Central memory CD8-positive, alpha-beta T cell (primary cell): ENCODE measurements at regions not wholly inside any gene's neighbourhood (a gene's known extent, or its start where the extent isn't known, plus 50 kb on each side); places are given as distances from the start of the nearest gene placed in this dataset.

Source experiments
- ATAC-seq: fragments of 150-1000 bp; cut with Tn5 transposase; replicated peaks from 2 replicates; pipeline ENCODE4 v1.10.0; 2022; ENCODE audit warnings: mild to moderate bottlenecking, moderate FRiP score, moderate number of reproducible peaks; ENCODE audit not compliant: poor library complexity, severe bottlenecking; ENCODE audit errors: extremely low read depth
- DNase-seq, 2 donors: peaks; one replicate each; pipeline ENCODE4 v3.0.0; 2021; ENCODE audit warnings: low spot score in 2 of 2
- H3K27ac Mint-ChIP-seq: one replicate; pipeline ENCODE4 v1.8.0; 2022; ENCODE audit warnings: low read depth, mild to moderate bottlenecking, moderate library complexity, mixed read lengths
- H3K27me3 Mint-ChIP-seq: one replicate; pipeline ENCODE4 v1.8.0; 2022; ENCODE audit warnings: mixed read lengths
- H3K36me3 Mint-ChIP-seq: one replicate; pipeline ENCODE4 v1.8.0; 2022; ENCODE audit warnings: mild to moderate bottlenecking, moderate library complexity, mixed read lengths; ENCODE audit not compliant: insufficient read depth
- H3K4me1 Mint-ChIP-seq: one replicate; pipeline ENCODE4 v1.8.0; 2022; ENCODE audit warnings: mixed read lengths
- H3K4me3 Mint-ChIP-seq: one replicate; pipeline ENCODE4 v1.8.0; 2022; ENCODE audit warnings: mild to moderate bottlenecking, moderate library complexity, mixed read lengths
- H3K9me3 Mint-ChIP-seq: one replicate; pipeline ENCODE4 v1.8.0; 2022; ENCODE audit warnings: mixed read lengths

- no peak for ATAC-seq
- Mint-ChIP-seq H3K4me3 (no peak overlapping the region), H3K36me3 (no peaks in the 10 kb centered on the region), H3K27me3 (no peaks in the 10 kb centered on the region), H3K9me3 (no peaks in the 10 kb centered on the region), H3K4me1 (peaks cover 9% of the 10 kb centered on the region), H3K27ac (peak overlapping the region; percentile 51)
- DNase-seq, result no peak
Observed at GRCh38 chr21:17455028-17455353, 57.9 kb upstream of the CXADR start.

GRCh38 chr21:17455451-17455850 lies 57.4 kb upstream of the CXADR start:
- Mint-ChIP-seq H3K27me3 (no peaks in the 10 kb centered on the region), H3K27ac (no peak overlapping the region), H3K36me3 (no peaks in the 10 kb centered on the region), H3K9me3 (no peaks in the 10 kb centered on the region), H3K4me3 (no peak overlapping the region), H3K4me1 (peaks cover 9% of the 10 kb centered on the region)
- DNase-seq (no peak), ATAC-seq (no peak)

- Mint-ChIP-seq H3K9me3 (no peaks in the 10 kb centered on the region), H3K4me1 (peaks cover 9% of the 10 kb centered on the region), H3K27me3 (no peaks in the 10 kb centered on the region), H3K27ac (no peak overlapping the region), H3K36me3 (no peaks in the 10 kb centered on the region), H3K4me3 (no peak overlapping the region)
- no peak for DNase-seq
- ATAC-seq, result no peak
Observed at GRCh38 chr21:17458279-17458678, 54.6 kb upstream of the CXADR start.

GRCh38 chr21:17460094-17460493 lies 52.7 kb upstream of the CXADR start:
- Mint-ChIP-seq H3K36me3 (no peaks in the 10 kb centered on the region), H3K27ac (no peak overlapping the region), H3K27me3 (no peaks in the 10 kb centered on the region), H3K4me1 (no peaks in the 10 kb centered on the region), H3K4me3 (no peak overlapping the region), H3K9me3 (no peaks in the 10 kb centered on the region)
- ATAC-seq, result no peak
- DNase-seq, result no peak

- no peaks in the 10 kb centered on the region for H3K27me3 Mint-ChIP-seq
- no peaks in the 10 kb centered on the region for H3K36me3 Mint-ChIP-seq
- no peak overlapping the region for H3K4me3 Mint-ChIP-seq
- ATAC-seq, result no peak
- no peaks in the 10 kb centered on the region for H3K9me3 Mint-ChIP-seq
- no peak for DNase-seq
- H3K27ac Mint-ChIP-seq, result no peak overlapping the region
- H3K4me1 Mint-ChIP-seq, result no peaks in the 10 kb centered on the region
Observed at GRCh38 chr21:17461014-17461413, 51.8 kb upstream of the CXADR start.

GRCh38 chr21:17461582-17461981 lies 51.3 kb upstream of the CXADR start:
- H3K4me3 Mint-ChIP-seq, result no peak overlapping the region
- no peak for DNase-seq
- ATAC-seq, result no peak
- H3K27ac Mint-ChIP-seq, result no peak overlapping the region
- no peaks in the 10 kb centered on the region for H3K9me3 Mint-ChIP-seq
- H3K4me1 Mint-ChIP-seq, result no peaks in the 10 kb centered on the region
- H3K27me3 Mint-ChIP-seq, result no peaks in the 10 kb centered on the region
- H3K36me3 Mint-ChIP-seq, result no peaks in the 10 kb centered on the region

DNA sequence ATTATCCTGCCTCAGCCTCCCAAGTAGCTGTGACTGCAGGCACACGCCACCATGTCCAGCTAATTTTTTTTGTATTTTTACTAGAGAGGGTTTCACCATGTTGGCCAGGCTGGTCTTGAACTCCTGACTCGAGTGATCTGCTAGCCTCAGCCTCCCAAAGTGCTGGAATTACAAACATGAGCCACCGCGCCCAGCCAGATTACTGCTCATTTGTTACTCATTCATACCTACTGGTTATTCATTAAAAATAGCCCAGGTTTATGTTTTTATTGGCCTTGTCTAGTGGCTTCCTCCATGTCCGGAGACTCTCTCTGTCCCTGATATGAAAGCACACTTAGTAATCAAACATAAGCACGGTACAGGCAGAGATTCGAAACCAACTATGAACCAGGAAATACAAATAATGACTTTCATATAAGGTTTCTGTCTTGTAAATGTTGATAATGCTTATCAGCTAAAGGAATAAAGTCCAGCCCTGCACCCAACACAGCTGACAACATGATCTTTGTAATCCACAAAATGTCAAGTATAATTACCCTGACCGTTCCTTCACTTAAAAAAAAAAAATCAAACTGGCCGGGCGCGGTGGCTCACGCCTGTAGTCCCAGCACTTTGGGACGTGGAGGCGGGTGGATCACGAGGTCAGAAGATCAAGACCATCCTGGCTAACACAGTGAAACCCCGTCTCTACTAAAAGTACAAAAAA lies 50.4 kb upstream of the CXADR start:
- DNase-seq (no peak), ATAC-seq (no peak)
- Mint-ChIP-seq H3K9me3 (no peaks in the 10 kb centered on the region), H3K4me3 (no peak overlapping the region), H3K27me3 (no peaks in the 10 kb centered on the region), H3K27ac (no peak overlapping the region), H3K36me3 (no peaks in the 10 kb centered on the region), H3K4me1 (no peaks in the 10 kb centered on the region)
